ENCODE measurements at regions not wholly inside any gene's neighbourhood (a gene's known extent, or its start where the extent isn't known, plus 50 kb on each side); places are given as distances from the start of the nearest gene placed in this dataset.

GRCh38 chr4:91958596-91958995, 345.2 kb upstream of the GRID2 start:
- H3K9me3 Mint-ChIP-seq: peaks cover 10% of the 10 kb centered on the region
- TF ChIP-seq AR (CRISPR knock-in tag; IDR thresholded peaks at IDR 0.05) (no peak), ZMAT4 (CRISPR knock-in tag; IDR thresholded peaks at IDR 0.05) (no peak), ZNF138 (CRISPR knock-in tag; conservative IDR thresholded peaks at IDR 0.05) (no peak), USF2 (CRISPR knock-in tag; IDR thresholded peaks at IDR 0.05) (no peak), ZNF671 (CRISPR knock-in tag; IDR thresholded peaks at IDR 0.05) (no peak), GTF2I (CRISPR knock-in tag; conservative IDR thresholded peaks at IDR 0.05) (no peak), ZNF416 (CRISPR knock-in tag; IDR thresholded peaks at IDR 0.05) (no peak), GRHL2 (CRISPR knock-in tag; IDR thresholded peaks at IDR 0.05; ENCODE audit: insufficient replicate concordance, severe bottlenecking) (no peak), CTCF (IDR thresholded peaks at IDR 0.05) (no peak), FOXP1 (CRISPR knock-in tag; IDR thresholded peaks at IDR 0.05; ENCODE audit: borderline replicate concordance) (no peak), ZNF219 (CRISPR knock-in tag; IDR thresholded peaks at IDR 0.05; ENCODE audit: borderline replicate concordance) (no peak), JAZF1 (CRISPR knock-in tag; IDR thresholded peaks at IDR 0.05) (no peak), ZBTB21 (CRISPR knock-in tag; IDR thresholded peaks at IDR 0.05; ENCODE audit: borderline replicate concordance) (no peak), PREB (CRISPR knock-in tag; IDR thresholded peaks at IDR 0.05; ENCODE audit: borderline replicate concordance) (no peak), NFATC4 (CRISPR knock-in tag; IDR thresholded peaks at IDR 0.05) (no peak), ZNF317 (CRISPR knock-in tag; IDR thresholded peaks at IDR 0.05; ENCODE audit: borderline replicate concordance, low read depth) (no peak), ZNF512 (CRISPR knock-in tag; IDR thresholded peaks at IDR 0.05; ENCODE audit: borderline replicate concordance) (no peak), SOX15 (CRISPR knock-in tag; IDR thresholded peaks at IDR 0.05) (no peak)
- peaks cover 14% of the 10 kb centered on the region for H3K4me1 Mint-ChIP-seq
- H3K36me3 Mint-ChIP-seq: peaks cover 5% of the 10 kb centered on the region
- H3K4me3 Mint-ChIP-seq: no peak overlapping the region
- ChIA-PET POLR2A (no interaction called here), CTCF (no interaction called here)
- no peak overlapping the region for H3K27ac Mint-ChIP-seq
- DNase-seq (ENCODE audit: low spot score): peak; percentile 18
- peak; percentile 93 for ATAC-seq
- no peaks in the 10 kb centered on the region for H3K27me3 Mint-ChIP-seq (ENCODE audit: low read depth)

- DNase-seq (ENCODE audit: low spot score): no peak
- Mint-ChIP-seq H3K36me3 (no peaks in the 10 kb centered on the region), H3K4me1 (peaks cover 14% of the 10 kb centered on the region), H3K27ac (no peak overlapping the region), H3K27me3 (ENCODE audit: low read depth) (no peaks in the 10 kb centered on the region), H3K4me3 (no peak overlapping the region), H3K9me3 (no peaks in the 10 kb centered on the region)
- ChIA-PET POLR2A (no interaction called here), CTCF (interaction anchor here (1.6 kb wide), 1 partner anchor 29 kb away, joined by 5 read pairs; no protein-coding TSS in a partner anchor)
- no peak for ATAC-seq
- no peak for TF ChIP-seq NFATC4 (CRISPR knock-in tag; IDR thresholded peaks at IDR 0.05)
- TF ChIP-seq ARID4B (CRISPR knock-in tag; IDR thresholded peaks at IDR 0.05; ENCODE audit: borderline replicate concordance): no peak
- no peak for TF ChIP-seq ZNF512 (CRISPR knock-in tag; IDR thresholded peaks at IDR 0.05; ENCODE audit: borderline replicate concordance)
- no peak for TF ChIP-seq TEAD4 (CRISPR knock-in tag; IDR thresholded peaks at IDR 0.05)
- no peak for TF ChIP-seq ESRRA (CRISPR knock-in tag; IDR thresholded peaks at IDR 0.05; ENCODE audit: borderline replicate concordance)
Observed at GRCh38 chr4:91961504-91961903, 342.3 kb upstream of the GRID2 start.
